DMS153 treated with DMSO at 0.1 percent for 48 hours (cell line): ENCODE measurements at regions not wholly inside any gene's neighbourhood (a gene's known extent, or its start where the extent isn't known, plus 50 kb on each side); places are given as distances from the start of the nearest gene placed in this dataset.
"Not testable (repeated sequence)": the region's sequence is repeated elsewhere in the genome, so short reads cannot be mapped to it uniquely, and the experiment has no call there.

ENCODE experiments used
- DNase-seq: peaks from one replicate; lab custom pipeline; 2025; ENCODE audit not compliant: unreplicated experiment; lab: John Stamatoyannopoulos, UW

DNA sequence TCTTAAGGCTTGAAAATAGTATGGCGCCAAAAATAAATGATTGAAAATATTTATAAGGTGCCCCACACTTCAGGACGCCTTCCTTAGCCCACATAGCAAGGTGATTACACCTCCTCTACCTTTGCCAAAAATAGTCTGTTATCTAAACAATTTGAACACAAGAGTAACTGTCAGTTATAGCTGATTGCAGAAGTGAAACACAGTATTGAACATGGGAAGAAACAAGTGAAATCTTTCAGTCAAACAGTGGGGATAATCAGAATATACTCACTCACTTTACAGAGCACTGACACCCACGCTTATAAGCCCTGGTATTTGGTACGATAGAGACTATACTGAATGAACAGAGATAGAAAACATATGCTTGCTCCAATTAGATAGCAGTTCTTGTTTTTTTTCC lies 203.1 kb downstream of the RAB38 start:
- DNase-seq = no peak

DNA sequence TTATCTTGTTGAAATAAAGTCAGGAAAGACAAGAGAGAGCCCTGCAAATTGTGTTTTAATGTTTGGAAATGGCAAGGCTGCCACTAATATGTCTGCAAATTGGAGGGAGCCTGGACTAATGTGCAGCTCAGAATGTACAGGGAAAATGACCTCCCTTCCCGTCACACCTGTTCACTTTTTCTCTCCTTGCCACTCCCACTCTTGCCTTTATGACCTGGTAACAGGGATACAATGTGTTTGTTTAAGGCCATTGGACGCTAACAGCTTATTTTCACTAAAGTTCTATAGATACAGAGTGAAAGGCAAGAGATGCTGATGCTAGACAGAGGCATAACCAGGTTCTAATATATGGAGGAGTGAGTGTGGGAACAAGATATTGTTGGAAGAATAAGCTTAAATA lies 203.9 kb downstream of the RAB38 start:
- DNase-seq = no peak

DNA sequence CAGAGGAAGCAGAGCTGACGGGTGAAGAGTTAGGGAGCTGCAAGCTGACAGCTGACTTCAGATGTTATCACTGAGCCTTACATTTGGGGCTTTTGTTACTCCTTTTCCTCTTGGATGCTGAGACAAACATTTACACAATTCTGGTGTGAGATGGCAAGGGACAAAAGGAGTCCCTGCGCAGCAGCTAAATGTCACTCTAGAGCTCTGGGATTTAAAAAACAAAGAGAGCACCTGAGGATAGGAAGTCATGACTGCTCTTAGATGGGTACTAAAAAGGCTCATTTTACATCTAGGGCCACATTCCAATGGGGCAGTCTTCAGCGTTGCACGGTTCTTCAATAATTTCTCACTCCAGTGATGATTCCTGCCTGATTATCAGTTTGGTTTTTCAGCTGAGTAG lies 204.5 kb downstream of the RAB38 start:
- DNase-seq = no peak

GRCh38 chr11:87967459-87967858 lies 207.8 kb downstream of the RAB38 start:
- DNase-seq = no peak

DNA sequence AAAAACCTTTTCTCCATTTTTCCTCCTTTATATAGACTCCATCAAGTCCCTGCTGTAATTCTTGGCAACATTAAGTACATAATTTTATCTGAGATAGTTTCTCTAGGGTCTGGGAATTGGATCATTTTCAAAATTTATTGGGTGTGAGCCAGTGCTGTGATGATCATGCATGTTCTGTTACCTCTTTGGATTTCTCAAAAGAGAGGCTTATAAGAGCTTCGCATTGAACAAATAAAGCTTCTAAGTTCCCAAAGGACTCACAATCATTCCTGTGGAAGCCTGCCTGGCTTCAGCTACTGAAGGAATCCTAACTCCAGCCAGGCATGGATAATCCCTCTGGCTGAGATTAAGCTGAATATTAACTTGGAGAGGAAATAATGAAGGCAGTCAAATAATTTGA lies 208.5 kb downstream of the RAB38 start:
- no peak for DNase-seq

DNA sequence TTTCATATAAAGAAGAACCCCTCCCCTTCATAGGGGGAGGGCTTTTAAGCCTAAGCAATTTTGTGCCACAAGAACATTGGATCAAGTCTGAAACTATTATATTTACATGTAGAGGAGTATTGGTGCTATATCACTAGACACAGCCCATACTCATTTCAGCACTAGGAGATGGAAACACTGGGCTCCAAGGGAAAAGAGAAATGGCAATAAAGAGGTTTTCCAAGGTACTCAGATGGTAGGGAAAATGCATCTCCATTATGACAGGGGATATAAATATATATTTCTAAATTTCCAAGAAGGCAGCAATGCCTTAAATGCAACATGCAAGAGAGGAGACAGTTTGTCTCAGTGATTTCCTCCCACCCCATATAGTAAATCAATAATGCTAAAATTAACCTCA lies 209.0 kb downstream of the RAB38 start:
- DNase-seq = no peak

DNA sequence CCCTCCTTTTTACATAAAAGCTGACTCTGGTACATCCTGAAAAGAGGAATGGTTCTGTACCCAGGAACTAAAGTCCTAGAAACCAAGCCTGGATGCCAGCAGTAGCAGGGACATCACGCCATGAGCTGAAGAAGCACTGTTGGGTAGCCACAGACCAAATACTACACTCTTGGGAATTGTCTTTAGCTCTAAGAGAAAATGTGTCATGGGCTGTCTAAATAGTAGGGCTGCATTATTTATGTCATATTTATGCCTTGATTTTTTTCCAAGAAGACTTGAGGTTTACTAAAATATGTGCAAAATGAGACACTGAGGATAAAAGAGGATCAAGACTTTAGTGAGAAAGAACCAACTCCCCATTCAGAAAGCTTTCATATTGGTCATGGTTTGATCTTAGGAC lies 213.6 kb downstream of the RAB38 start:
- no peak for DNase-seq

- DNase-seq = no peak
Measured at GRCh38 chr11:87957961-87958360, 217.3 kb downstream of the RAB38 start.

DNA sequence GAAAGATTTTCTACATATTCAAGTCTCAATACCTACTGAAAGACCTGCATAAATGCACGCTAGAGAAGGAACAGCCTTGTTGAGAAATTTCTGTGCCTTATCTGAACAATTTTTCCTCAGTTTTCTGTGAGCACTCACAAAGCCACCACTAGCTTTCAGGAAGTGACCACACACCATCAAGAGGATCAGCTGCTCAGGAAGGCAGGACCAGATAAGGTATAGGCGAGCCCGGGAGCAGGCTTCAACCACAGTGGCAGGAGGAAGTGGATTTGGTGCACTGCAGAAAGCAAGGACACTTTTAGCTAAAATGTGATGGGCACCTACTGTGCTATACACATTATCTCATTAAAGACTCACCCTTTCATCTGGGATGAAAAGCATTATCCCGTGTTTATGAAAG lies 220.8 kb downstream of the RAB38 start:
- DNase-seq = no peak

DNA sequence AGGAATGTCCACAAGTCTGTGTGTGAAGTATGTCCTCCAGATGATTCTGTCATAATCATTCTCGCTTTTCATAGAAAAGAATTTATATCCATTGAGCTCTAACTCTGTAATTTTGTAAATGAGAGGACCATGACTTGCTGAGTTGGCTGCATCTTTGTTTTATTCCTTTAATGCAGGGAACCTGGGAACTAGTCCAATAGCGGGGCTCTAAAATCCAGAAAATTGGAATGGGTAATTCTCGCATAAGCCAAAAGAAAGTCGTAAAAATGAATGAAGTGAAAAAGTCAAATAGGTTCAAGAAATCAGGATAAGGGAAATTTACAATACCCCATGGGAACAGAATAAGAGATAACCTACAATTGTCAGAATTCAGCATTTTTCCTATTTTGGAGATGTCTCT lies 232.5 kb downstream of the RAB38 start:
- no peak for DNase-seq

DNA sequence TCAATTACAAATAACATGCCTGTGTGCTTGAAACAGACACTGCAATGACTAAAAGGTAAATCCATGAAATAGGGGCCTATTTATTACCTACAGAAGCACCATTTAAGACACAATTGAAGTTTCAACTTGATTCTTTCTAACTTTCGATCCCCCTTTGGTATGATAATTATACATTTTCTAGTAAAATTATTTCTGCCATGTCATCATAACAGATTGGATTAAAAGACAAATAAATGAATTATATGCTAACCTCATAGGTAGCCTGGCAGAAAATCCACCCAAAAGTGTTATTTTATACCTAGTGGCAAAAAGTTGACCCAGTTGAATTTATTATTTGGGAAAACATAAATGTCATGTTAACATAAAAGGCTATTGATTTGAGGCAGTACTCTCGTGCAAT lies 241.1 kb downstream of the RAB38 start:
- no peak for DNase-seq

DNA sequence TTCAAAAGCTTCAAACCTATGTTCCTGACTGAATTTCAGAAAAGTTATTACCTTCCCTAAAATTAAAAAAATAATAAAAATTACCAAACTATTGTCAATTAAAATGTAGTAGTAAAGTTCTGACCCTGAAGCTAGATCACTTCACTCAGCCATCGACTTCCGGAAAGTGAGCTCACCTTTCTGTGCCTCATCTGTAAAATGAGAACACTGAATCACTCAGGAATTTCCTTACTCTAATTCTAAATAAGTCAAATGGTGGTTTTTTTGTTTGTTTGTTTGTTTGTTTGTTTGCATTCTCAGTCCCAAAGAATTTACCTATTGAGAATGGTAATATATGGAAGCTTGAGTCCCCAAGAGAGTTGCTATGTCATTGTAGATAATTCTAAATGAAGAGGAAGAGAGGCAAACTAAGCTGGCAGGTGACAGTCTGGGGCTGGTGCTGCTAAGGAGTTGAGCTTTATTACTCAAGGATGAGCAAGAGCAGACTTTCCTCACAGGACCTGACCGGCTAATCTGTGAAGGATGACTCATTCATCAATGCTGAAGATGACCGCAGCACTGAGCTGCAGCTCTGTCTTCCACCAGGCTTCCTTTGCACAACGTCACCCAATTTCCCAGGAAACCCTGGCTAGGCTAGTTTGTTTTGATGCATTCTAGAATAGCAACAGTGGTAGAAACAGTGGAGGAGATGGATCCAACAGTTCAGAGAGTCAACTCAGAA lies 248.8 kb downstream of the RAB38 start:
- no peak for DNase-seq

DNA sequence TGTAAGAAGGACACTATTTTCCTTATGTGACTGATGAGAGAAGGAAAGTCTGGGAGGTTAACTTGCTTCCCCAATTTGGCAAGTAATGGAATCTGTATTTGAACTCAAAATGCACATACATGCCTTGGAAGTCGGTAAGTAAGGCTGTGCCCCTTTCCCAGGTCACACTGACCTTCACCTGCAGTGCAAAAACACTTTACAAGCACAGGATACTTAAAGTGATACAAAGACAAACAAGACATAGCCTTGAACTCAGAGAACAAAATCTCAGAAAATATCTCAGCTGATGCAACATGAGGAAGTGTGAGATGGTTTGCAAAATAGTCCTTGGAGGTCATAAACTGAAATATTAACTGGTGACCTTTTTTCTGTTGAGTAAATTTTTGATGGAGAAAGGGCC lies 251.1 kb downstream of the RAB38 start:
- DNase-seq = no peak

DNA sequence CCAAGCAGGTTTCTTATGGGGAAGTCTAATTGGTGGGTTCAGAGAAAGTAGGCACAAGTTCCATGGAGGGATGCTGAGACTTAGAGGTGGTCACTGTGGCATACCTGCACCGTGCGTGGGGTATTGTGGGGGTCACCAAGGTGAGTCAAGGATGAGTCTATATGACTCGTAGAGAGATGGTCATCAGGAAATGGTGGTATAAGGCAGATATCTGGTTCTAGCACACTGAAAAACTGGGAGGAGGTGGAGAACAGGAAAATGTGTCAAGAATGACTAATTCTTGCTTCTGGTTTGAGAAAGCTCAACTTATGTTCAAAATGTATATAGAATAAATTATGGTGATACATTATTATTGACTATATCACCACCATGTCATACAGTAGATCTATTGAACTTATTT lies 258.1 kb downstream of the RAB38 start:
- no peak for DNase-seq

DNA sequence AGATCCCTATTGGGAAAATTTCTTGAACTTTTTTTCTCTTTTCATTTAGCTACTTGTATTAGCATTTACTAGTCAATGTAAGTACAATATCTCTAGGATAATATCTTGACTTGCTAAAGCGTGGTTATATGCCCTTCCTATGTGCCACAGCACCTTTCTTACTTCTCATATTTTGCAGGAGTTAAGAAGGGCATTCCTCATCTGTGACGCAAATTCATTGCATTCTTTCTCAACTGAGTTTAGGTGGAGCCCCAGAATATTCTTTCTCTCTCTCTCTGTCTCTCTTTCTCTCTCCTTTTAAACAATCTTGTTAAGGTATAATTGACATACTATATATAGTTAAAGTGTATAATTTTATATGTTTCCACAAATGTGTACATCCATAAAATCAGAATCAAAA lies 266.1 kb downstream of the RAB38 start:
- DNase-seq = no peak

DNA sequence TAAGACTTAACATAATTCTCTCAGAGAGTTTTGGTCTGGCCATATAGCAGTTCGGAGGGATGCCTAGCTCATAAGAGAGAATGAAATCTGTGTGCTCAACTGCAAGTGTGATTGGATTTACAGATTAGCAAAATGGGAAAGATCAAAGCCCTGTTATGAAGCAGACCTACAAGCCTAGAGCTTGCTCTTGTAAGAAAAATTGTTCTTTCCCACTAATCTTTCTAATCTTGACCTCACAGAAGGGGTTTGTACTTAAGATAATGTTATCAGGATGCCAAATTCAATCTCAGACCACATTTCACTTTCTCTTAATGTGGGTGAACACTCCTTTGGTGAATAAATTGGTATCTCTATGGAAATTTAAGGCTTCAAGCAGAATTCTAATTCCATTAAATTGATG lies 267.2 kb downstream of the RAB38 start:
- DNase-seq = no peak

DNA sequence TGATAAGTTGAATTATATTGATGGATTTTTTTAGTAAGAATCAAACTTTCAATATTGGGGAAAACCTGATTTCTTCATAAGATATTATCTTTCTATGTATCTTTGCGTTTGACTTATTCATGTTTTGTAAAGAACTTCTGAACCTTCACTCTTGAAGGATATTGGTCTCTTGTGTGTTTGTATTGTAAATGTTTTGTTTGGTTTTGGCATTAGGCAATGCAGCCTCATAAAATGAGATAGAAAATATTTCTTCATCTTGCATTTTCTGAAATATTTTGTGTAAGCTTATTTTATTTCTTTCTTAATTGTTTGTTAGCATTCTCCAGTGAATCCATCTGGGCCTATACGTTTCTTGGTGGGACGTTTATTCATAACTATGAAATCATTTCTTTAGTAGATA lies 271.9 kb downstream of the RAB38 start:
- DNase-seq = no peak

GRCh38 chr11:87901341-87901740 lies 273.9 kb downstream of the RAB38 start:
- no peak for DNase-seq

GRCh38 chr11:87897921-87898320 lies 277.3 kb downstream of the RAB38 start:
- no peak for DNase-seq

GRCh38 chr11:87897071-87897470 lies 278.2 kb downstream of the RAB38 start:
- no peak for DNase-seq

DNA sequence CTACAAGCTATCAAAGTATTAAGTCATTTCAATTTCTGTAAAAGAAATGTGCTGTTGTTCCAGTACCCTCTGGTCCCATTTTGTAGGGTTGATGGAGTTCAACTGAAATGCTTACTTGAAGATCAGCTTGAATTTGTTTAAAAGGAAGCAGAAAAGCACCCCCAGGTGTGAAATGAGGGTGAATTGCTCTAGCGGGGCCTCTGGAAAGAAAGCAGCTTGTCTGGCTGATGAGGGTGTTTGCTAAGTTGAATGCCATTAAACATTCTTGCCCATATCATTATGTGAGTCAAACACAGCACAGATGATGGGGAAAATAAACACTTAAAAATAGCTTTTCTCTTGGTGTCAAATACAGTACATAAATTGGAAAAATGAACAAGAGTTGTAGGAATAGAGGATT lies 280.3 kb downstream of the RAB38 start:
- no peak for DNase-seq

GRCh38 chr11:87892291-87892690 lies 283.0 kb downstream of the RAB38 start:
- no peak for DNase-seq

DNA sequence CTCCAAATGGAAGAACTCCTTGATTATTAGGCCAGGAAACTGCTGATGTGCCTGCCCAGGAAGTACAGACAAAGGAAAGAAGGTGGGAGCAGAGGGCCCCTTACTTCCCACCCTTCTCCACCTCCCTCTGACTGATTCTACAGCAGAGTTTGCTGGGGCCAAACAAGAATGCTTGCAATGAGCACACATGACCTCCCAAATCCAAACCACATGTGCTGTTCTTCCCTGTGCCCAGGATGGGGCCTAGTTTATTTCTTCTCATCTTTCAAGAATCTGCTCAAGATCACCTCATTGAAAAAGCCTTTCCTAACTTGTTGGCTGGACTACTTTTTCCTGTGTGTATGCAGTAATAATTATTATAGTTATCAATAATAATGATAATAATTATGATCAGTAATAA lies 286.1 kb downstream of the RAB38 start:
- DNase-seq = no peak

GRCh38 chr11:87885084-87885483 lies 290.2 kb downstream of the RAB38 start:
- DNase-seq = not testable (repeated sequence)
